Hepatocyte (in vitro differentiated cells): ENCODE measurements at regions not wholly inside any gene's neighbourhood (a gene's known extent, or its start where the extent isn't known, plus 50 kb on each side); places are given as distances from the start of the nearest gene placed in this dataset.

Experiments used
- DNase-seq: peaks from one replicate; pipeline ENCODE4 v3.0.0-alpha.2; 2016; ENCODE audit warnings: low spot score
- H2AFZ ChIP-seq: fragments of 200-600 bp; sonication (generic); 2 replicates; pipeline ENCODE4 v1.6.0; 2016; ENCODE audit warnings: antibody characterized with exemption, mild to moderate bottlenecking
- H3K27ac ChIP-seq: fragments of 200-600 bp; sonication (generic); 2 replicates; pipeline ENCODE4 v1.5.1; 2016; ENCODE audit warnings: mild to moderate bottlenecking
- H3K27me3 ChIP-seq: fragments of 200-600 bp; sonication (generic); 2 replicates; pipeline ENCODE4 v1.6.1; 2016
- H3K36me3 ChIP-seq: fragments of 200-600 bp; sonication (generic); replicated peaks from 2 replicates; pipeline ENCODE4 v1.5.1; 2016; ENCODE audit warnings: low read depth; ENCODE audit not compliant: insufficient read depth
- H3K4me1 ChIP-seq: fragments of 200-600 bp; sonication (generic); 2 replicates; pipeline ENCODE4 v1.5.1; 2016; ENCODE audit warnings: mild to moderate bottlenecking, moderate library complexity; ENCODE audit not compliant: insufficient read depth
- H3K4me2 ChIP-seq: fragments of 200-600 bp; sonication (generic); 2 replicates; pipeline ENCODE4 v1.6.0; 2016
- H3K4me3 ChIP-seq: fragments of 200-600 bp; sonication (generic); 2 replicates; pipeline ENCODE4 v1.5.1; 2016; ENCODE audit warnings: mild to moderate bottlenecking
- H3K79me2 ChIP-seq: fragments of 200-600 bp; sonication (generic); 2 replicates; pipeline ENCODE4 v1.6.0; 2017; ENCODE audit warnings: mild to moderate bottlenecking
- H3K9me2 ChIP-seq: fragments of 200-600 bp; sonication (generic); replicated peaks from 2 replicates; pipeline ENCODE4 v1.6.0; 2017; ENCODE audit warnings: mild to moderate bottlenecking; ENCODE audit not compliant: insufficient read depth
- H3K9me3 ChIP-seq: fragments of 200-600 bp; sonication (generic); 2 replicates; pipeline ENCODE4 v1.5.1; 2016; ENCODE audit warnings: low read depth, mild to moderate bottlenecking
- H4K20me1 ChIP-seq: fragments of 200-600 bp; sonication (generic); 2 replicates; pipeline ENCODE4 v1.6.0; 2016; ENCODE audit warnings: mild to moderate bottlenecking; ENCODE audit not compliant: insufficient read depth, poor library complexity, severe bottlenecking
- CTCF ChIP-seq: fragments of 200-600 bp; sonication (generic); IDR thresholded peaks from 2 replicates; pipeline ENCODE4 v1.5.1; 2016; ENCODE audit warnings: antibody characterized with exemption, mild to moderate bottlenecking; ENCODE audit not compliant: poor library complexity
- EZH2 ChIP-seq: fragments of 200-600 bp; sonication (generic); IDR thresholded peaks from 2 replicates; pipeline ENCODE4 v1.6.1; 2016; ENCODE audit warnings: antibody characterized with exemption, mild to moderate bottlenecking, borderline replicate concordance
- EZH2phosphoT487 ChIP-seq: fragments of 200-600 bp; sonication (generic); IDR thresholded peaks from one replicate; pipeline ENCODE4 v1.6.1; 2018; ENCODE audit warnings: antibody characterized with exemption, mild to moderate bottlenecking, low read depth, moderate library complexity; ENCODE audit not compliant: unreplicated experiment, severe bottlenecking
- WGBS: methylation state at CpG from one replicate; pipeline ENCODE4 v1.1.6; 2016; ENCODE audit warnings: low lambda C conversion rate; ENCODE audit errors: missing lambda C conversion rate; 5-methylcytosine and 5-hydroxymethylcytosine counted together

- Histone ChIP-seq H3K27me3 (no peaks in the 10 kb centered on the region), H2AFZ (no peak overlapping the region), H3K9me2 (no peaks in the 10 kb centered on the region), H3K27ac (no peak overlapping the region), H3K4me3 (no peak overlapping the region), H4K20me1 (no peaks in the 10 kb centered on the region), H3K36me3 (no peaks in the 10 kb centered on the region), H3K4me2 (no peak overlapping the region), H3K9me3 (no peaks in the 10 kb centered on the region), H3K79me2 (no peaks in the 10 kb centered on the region), H3K4me1 (no peaks in the 10 kb centered on the region)
- WGBS: 77% methylated on average over 2 of the region's 2 CpGs
- TF ChIP-seq CTCF: no peak
- TF ChIP-seq EZH2: no peak
- no peak for TF ChIP-seq EZH2phosphoT487
- DNase-seq: no peak
Measured at GRCh38 chr7:32250003-32250402, 179.8 kb upstream of the PDE1C start.

GRCh38 chr7:32248522-32248921, 178.3 kb upstream of the PDE1C start:
- Histone ChIP-seq H3K36me3 (no peaks in the 10 kb centered on the region), H3K4me1 (no peaks in the 10 kb centered on the region)
- 79% methylated on average over 2 of the region's 2 CpGs for WGBS

DNA sequence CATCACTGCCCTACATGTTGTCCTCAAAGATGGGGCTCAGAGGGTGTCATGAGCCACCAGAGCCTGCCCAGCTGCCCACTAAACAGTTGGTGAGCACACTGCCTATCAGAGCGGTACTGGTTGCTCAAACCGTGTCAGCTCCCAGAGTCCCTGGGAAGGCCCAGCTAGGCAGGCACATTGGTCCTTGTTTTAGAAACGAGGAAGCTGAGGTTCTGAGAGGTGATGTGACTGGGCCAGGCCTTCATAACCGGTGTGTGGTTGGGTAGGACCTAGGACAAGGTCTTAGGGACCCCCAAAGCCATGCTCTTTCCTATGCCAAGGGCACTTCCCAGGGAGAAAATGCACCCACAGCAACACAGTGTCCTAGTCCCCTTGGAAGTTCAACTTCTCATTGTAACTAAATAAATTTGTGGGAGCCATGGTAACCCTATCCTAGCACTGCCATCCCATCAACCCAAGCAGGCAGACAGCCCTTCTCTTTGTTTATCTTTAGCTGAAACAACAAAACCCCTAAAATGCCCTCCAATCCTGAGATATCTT, 174.7 kb upstream of the PDE1C start:
- H3K27ac ChIP-seq: no peak overlapping the region
- no peaks in the 10 kb centered on the region for H3K4me1 ChIP-seq
- no peaks in the 10 kb centered on the region for H4K20me1 ChIP-seq
- no peak overlapping the region for H3K4me3 ChIP-seq
- H3K27me3 ChIP-seq: peaks cover 6% of the 10 kb centered on the region
- H3K9me3 ChIP-seq: no peaks in the 10 kb centered on the region
- no peak for DNase-seq
- no peak overlapping the region for H3K4me2 ChIP-seq
- WGBS: 81% methylated on average over 4 of the region's 4 CpGs
- no peaks in the 10 kb centered on the region for H3K36me3 ChIP-seq
- no peaks in the 10 kb centered on the region for H3K9me2 ChIP-seq
- H3K79me2 ChIP-seq: no peaks in the 10 kb centered on the region
- no peak for TF ChIP-seq EZH2phosphoT487
- no peak for TF ChIP-seq EZH2
- no peak overlapping the region for H2AFZ ChIP-seq

More at GRCh38 chr7:32248522-32248921, 178.3 kb upstream of the PDE1C start:
- Histone ChIP-seq H3K27me3 (no peaks in the 10 kb centered on the region), H3K27ac (no peak overlapping the region), H3K4me3 (no peak overlapping the region), H3K4me2 (no peak overlapping the region), H3K9me3 (no peaks in the 10 kb centered on the region), H3K9me2 (no peaks in the 10 kb centered on the region), H3K79me2 (no peaks in the 10 kb centered on the region), H4K20me1 (no peaks in the 10 kb centered on the region), H2AFZ (no peak overlapping the region)
- TF ChIP-seq EZH2: no peak
- TF ChIP-seq CTCF: no peak
- TF ChIP-seq EZH2phosphoT487: no peak
- no peak for DNase-seq

GRCh38 chr7:32243687-32244290, 173.6 kb upstream of the PDE1C start:
- H3K27me3 ChIP-seq: peaks cover 6% of the 10 kb centered on the region
- no peaks in the 10 kb centered on the region for H4K20me1 ChIP-seq
- no peaks in the 10 kb centered on the region for H3K9me3 ChIP-seq
- H3K9me2 ChIP-seq: no peaks in the 10 kb centered on the region
- TF ChIP-seq EZH2phosphoT487 (no peak), CTCF (no peak)
- no peaks in the 10 kb centered on the region for H3K36me3 ChIP-seq
- no peak overlapping the region for H3K4me3 ChIP-seq
- no peak overlapping the region for H2AFZ ChIP-seq
- H3K4me2 ChIP-seq: no peak overlapping the region
- no peak overlapping the region for H3K27ac ChIP-seq
- WGBS: 84% methylated on average over 3 of the region's 3 CpGs
- no peaks in the 10 kb centered on the region for H3K79me2 ChIP-seq
- DNase-seq: no peak
- no peaks in the 10 kb centered on the region for H3K4me1 ChIP-seq
